ENCODE measurements at regions not wholly inside any gene's neighbourhood (a gene's known extent, or its start where the extent isn't known, plus 50 kb on each side); places are given as distances from the start of the nearest gene placed in this dataset.

DNA sequence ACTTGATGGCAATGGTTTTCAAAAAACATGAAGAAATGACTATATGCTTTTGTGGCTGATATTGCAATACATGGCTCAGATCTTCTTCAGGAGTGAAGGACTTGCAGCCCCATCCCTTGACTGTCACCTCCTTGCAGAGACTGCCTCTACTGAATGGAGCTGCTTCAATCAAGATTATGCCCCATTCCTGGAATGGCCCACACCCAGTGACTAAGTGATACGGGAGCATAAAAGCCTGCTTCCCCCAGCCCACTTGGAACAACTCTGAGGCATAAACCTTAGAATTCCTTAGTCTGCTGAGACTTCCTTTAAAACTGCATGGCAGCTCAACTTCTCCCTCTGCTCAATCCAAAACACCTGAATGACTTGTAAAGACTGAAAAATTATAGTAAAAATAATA lies 957.1 kb downstream of the SORCS3 start:
- no peak for ATAC-seq (ENCODE audit: poor library complexity)
- ChIA-PET CTCF (no interaction called here), POLR2A (no interaction called here)
- H3K9me3 ChIP-seq (ENCODE audit: control insufficient read depth in 1 of 2, insufficient read depth in 1 of 2, low read length in 2 of 2) = peaks cover 0 to 3% of the 10 kb centered on the region in 2 experiments
- DNase-seq = no peak
- H3K27ac Mint-ChIP-seq = no peak overlapping the region
- intact Hi-C loops (cut with DNase I, micrococcal nuclease) = no loop called here
- H3K27ac ChIP-seq (ENCODE audit: low read depth in 1 of 2, low read length in 2 of 2) = no peak overlapping the region
- no peaks in the 10 kb centered on the region for H3K4me1 Mint-ChIP-seq (ENCODE audit: low read depth)
- peaks cover 7% of the 10 kb centered on the region for H3K9me3 Mint-ChIP-seq
- no peaks in the 10 kb centered on the region for H3K27me3 ChIP-seq (ENCODE audit: control insufficient read depth in 1 of 2, insufficient read depth in 2 of 2, low read length in 2 of 2)
- H3K4me3 Mint-ChIP-seq = no peak overlapping the region
- no peaks in the 10 kb centered on the region for H3K36me3 Mint-ChIP-seq (ENCODE audit: low read depth)
- no peaks in the 10 kb centered on the region for H3K27me3 Mint-ChIP-seq
- H3K4me1 ChIP-seq (ENCODE audit: insufficient read depth, low read length) = no peaks in the 10 kb centered on the region
- TF ChIP-seq CTCF (IDR thresholded peaks at IDR 0.05) = no peak
- H3K36me3 ChIP-seq (ENCODE audit: insufficient read depth, low read length) = no peaks in the 10 kb centered on the region
- H3K4me3 ChIP-seq (ENCODE audit: low read length) = no peak overlapping the region

DNA sequence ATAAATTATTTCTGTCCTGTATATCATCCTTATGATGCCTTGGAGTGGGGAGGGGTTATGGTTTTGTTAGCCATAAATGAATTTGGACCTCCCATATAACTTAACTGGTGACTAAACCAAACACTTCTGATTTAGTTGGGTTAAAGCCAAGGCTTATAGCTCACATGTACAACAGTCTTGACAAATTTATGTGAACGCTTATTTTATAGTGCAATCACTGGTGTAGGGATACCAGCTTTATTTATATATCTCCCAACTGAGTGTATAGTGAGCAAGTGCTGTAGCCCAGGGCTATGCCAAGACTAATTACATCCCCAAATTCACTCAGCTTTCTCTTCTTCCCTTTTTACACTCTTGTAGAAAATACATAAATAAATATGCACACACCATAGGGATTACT lies 956.2 kb downstream of the SORCS3 start:
- CTCF ChIA-PET = no interaction called here
- POLR2A ChIA-PET = no interaction called here
- DNase-seq (no peak), ATAC-seq (ENCODE audit: poor library complexity) (no peak)
- intact Hi-C loops (cut with DNase I, micrococcal nuclease) = no loop called here
- no peak for TF ChIP-seq CTCF (IDR thresholded peaks at IDR 0.05)
- peaks cover 0 to 3% of the 10 kb centered on the region in 2 experiments for H3K9me3 ChIP-seq (ENCODE audit: control insufficient read depth in 1 of 2, insufficient read depth in 1 of 2, low read length in 2 of 2)
- no peaks in the 10 kb centered on the region for H3K27me3 ChIP-seq (ENCODE audit: control insufficient read depth in 1 of 2, insufficient read depth in 2 of 2, low read length in 2 of 2)
- H3K4me1 Mint-ChIP-seq (ENCODE audit: low read depth) = no peaks in the 10 kb centered on the region
- no peak overlapping the region for H3K27ac Mint-ChIP-seq
- no peaks in the 10 kb centered on the region for H3K27me3 Mint-ChIP-seq
- H3K9me3 Mint-ChIP-seq = peaks cover 6% of the 10 kb centered on the region
- no peaks in the 10 kb centered on the region for H3K4me1 ChIP-seq (ENCODE audit: insufficient read depth, low read length)
- H3K27ac ChIP-seq (ENCODE audit: low read depth in 1 of 2, low read length in 2 of 2) = no peak overlapping the region
- H3K36me3 ChIP-seq (ENCODE audit: insufficient read depth, low read length) = no peaks in the 10 kb centered on the region
- H3K4me3 ChIP-seq (ENCODE audit: low read length) = no peak overlapping the region
- no peak overlapping the region for H3K4me3 Mint-ChIP-seq
- H3K36me3 Mint-ChIP-seq (ENCODE audit: low read depth) = no peaks in the 10 kb centered on the region

- Histone ChIP-seq H3K9me3 (ENCODE audit: control insufficient read depth in 1 of 2, insufficient read depth in 1 of 2, low read length in 2 of 2) (peaks cover 0 to 2% of the 10 kb centered on the region in 2 experiments), H3K27ac (ENCODE audit: low read depth in 1 of 2, low read length in 2 of 2) (no peak overlapping the region), H3K27me3 (ENCODE audit: control insufficient read depth in 1 of 2, insufficient read depth in 2 of 2, low read length in 2 of 2) (no peaks in the 10 kb centered on the region), H3K4me1 (ENCODE audit: insufficient read depth, low read length) (no peaks in the 10 kb centered on the region), H3K36me3 (ENCODE audit: insufficient read depth, low read length) (no peaks in the 10 kb centered on the region), H3K4me3 (ENCODE audit: low read length) (no peak overlapping the region)
- H3K27ac Mint-ChIP-seq = no peak overlapping the region
- H3K9me3 Mint-ChIP-seq = peaks cover 6% of the 10 kb centered on the region
- CTCF ChIA-PET = no interaction called here
- H3K4me3 Mint-ChIP-seq = no peak overlapping the region
- no peaks in the 10 kb centered on the region for H3K36me3 Mint-ChIP-seq (ENCODE audit: low read depth)
- H3K27me3 Mint-ChIP-seq = no peaks in the 10 kb centered on the region
- TF ChIP-seq CTCF (IDR thresholded peaks at IDR 0.05) = no peak
- ATAC-seq (ENCODE audit: poor library complexity) (no peak), DNase-seq (no peak)
- no peaks in the 10 kb centered on the region for H3K4me1 Mint-ChIP-seq (ENCODE audit: low read depth)
- POLR2A ChIA-PET = no interaction called here
- intact Hi-C loops (cut with DNase I, micrococcal nuclease) = no loop called here
These were observed 955.7 kb downstream of the SORCS3 start for GRCh38 chr10:105596749-105597148.
